Hepatocyte (in vitro differentiated cells): ENCODE measurements at regions not wholly inside any gene's neighbourhood (a gene's known extent, or its start where the extent isn't known, plus 50 kb on each side); places are given as distances from the start of the nearest gene placed in this dataset.

ENCODE experiments used
- CTCF ChIP-seq: fragments of 200-600 bp; sonication (generic); IDR thresholded peaks from 2 replicates; pipeline ENCODE4 v1.5.1; 2016; ENCODE audit warnings: antibody characterized with exemption, mild to moderate bottlenecking; ENCODE audit not compliant: poor library complexity
- EZH2 ChIP-seq: fragments of 200-600 bp; sonication (generic); IDR thresholded peaks from 2 replicates; pipeline ENCODE4 v1.6.1; 2016; ENCODE audit warnings: antibody characterized with exemption, mild to moderate bottlenecking, borderline replicate concordance
- EZH2phosphoT487 ChIP-seq: fragments of 200-600 bp; sonication (generic); IDR thresholded peaks from one replicate; pipeline ENCODE4 v1.6.1; 2018; ENCODE audit warnings: antibody characterized with exemption, mild to moderate bottlenecking, low read depth, moderate library complexity; ENCODE audit not compliant: unreplicated experiment, severe bottlenecking

DNA sequence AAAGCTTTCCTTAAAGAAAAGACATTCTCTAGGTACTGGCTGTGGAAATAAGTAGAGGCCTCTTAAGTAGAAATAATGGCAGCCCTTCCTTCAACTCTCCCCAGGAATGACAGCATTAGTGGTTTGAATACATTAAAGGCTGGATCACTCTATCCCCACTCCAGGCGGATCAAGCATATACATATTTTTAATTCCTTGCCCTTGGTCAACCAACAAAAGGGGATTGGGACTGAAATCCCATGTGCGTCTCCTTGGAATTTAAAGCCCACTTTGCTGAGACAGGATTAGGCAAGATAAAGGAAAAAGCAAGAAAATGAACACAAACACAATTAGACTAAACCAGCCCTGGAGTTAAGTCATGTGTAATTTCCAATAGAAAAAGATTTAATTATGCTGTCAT lies 391.3 kb downstream of the PPP1R2C start:
- TF ChIP-seq EZH2 = no peak
- no peak for TF ChIP-seq CTCF
- TF ChIP-seq EZH2phosphoT487 = no peak
